Activated B cell treated with CpG ODN at 0.5 μM for 24 hours (primary cell): ENCODE measurements at regions not wholly inside any gene's neighbourhood (a gene's known extent, or its start where the extent isn't known, plus 50 kb on each side); places are given as distances from the start of the nearest gene placed in this dataset.

Source experiments
- ATAC-seq: fragments of 200-7000 bp; cut with Tn5 transposase; one replicate; pipeline ENCODE4 v1.10.0; 2021; ENCODE audit warnings: low read depth, mild to moderate bottlenecking, moderate library complexity
- CTCF ChIA-PET: fragments of 350-600 bp; sonication (Branson Sonifier 250); formaldehyde crosslinking; loops from one replicate; lab custom pipeline; 2021; ENCODE audit warnings: antibody characterized with exemption; lab: Charles Lee
- POLR2A ChIA-PET: fragments of 350-600 bp; sonication (Branson Sonifier 250); formaldehyde crosslinking; loops from one replicate; lab custom pipeline; 2021; ENCODE audit warnings: antibody characterized with exemption; lab: Charles Lee
- DNase-seq: peaks from one replicate; pipeline ENCODE4 v3.0.0; 2022
- H3K27ac Mint-ChIP-seq: one replicate; pipeline ENCODE4 v1.8.0; 2020; ENCODE audit warnings: mixed read lengths
- H3K27me3 Mint-ChIP-seq: one replicate; pipeline ENCODE4 v1.8.0; 2021; ENCODE audit warnings: mixed read lengths
- H3K36me3 Mint-ChIP-seq: one replicate; pipeline ENCODE4 v1.8.0; 2021; ENCODE audit warnings: low read depth, mixed read lengths
- H3K4me1 Mint-ChIP-seq: one replicate; pipeline ENCODE4 v1.8.0; 2021; ENCODE audit warnings: mixed read lengths
- H3K4me3 Mint-ChIP-seq: one replicate; pipeline ENCODE4 v1.8.0; 2020; ENCODE audit warnings: mild to moderate bottlenecking, mixed read lengths
- H3K9me3 Mint-ChIP-seq: one replicate; pipeline ENCODE4 v1.8.0; 2020; ENCODE audit warnings: mixed read lengths
- CTCF ChIP-seq: fragments of 200-600 bp; IDR thresholded peaks from one replicate; pipeline ENCODE4 v1.8.0; 2022; ENCODE audit warnings: antibody characterized with exemption, mild to moderate bottlenecking
- intact Hi-C: fragments of 100-400 bp; cut with micrococcal nuclease; formaldehyde crosslinking; loops from one replicate; pipeline ENCODE4 v1.15.1; 2024

GRCh38 chr9:82920154-82920553 is 142.8 kb downstream of the RASEF start:
- intact Hi-C loops = no loop called here
- ATAC-seq (no peak), DNase-seq (no peak)
- no peaks in the 10 kb centered on the region for H3K27me3 Mint-ChIP-seq
- no peak overlapping the region for H3K27ac Mint-ChIP-seq
- TF ChIP-seq CTCF = no peak
- peaks cover 14% of the 10 kb centered on the region for H3K9me3 Mint-ChIP-seq
- H3K4me1 Mint-ChIP-seq = no peaks in the 10 kb centered on the region
- H3K36me3 Mint-ChIP-seq = no peaks in the 10 kb centered on the region
- no peak overlapping the region for H3K4me3 Mint-ChIP-seq
- CTCF ChIA-PET = no interaction called here
- POLR2A ChIA-PET = no interaction called here

DNA sequence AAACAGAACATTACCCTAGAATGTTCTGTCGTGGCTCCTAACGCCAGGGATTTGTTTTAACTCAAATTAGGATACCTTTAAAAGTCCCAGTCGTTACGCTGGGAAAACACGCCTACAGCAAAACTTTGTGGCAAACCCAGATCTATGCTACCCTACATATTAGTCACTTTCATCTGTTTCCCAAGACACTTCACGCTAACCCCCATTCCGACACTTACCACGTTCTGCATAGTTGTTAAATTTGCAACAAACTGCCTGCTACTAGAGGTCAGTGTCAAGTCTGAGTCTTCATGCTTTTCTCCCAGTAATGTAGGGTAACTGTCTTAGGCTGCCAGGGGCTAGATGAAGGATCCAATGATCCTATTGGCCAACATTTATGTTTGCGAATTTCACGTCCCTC is 140.3 kb downstream of the RASEF start:
- CTCF ChIA-PET = no interaction called here

GRCh38 chr9:82923092-82923911 is 139.6 kb downstream of the RASEF start:
- ChIA-PET CTCF (no interaction called here), POLR2A (no interaction called here)
- Mint-ChIP-seq H3K36me3 (no peaks in the 10 kb centered on the region), H3K9me3 (no peaks in the 10 kb centered on the region), H3K4me1 (no peaks in the 10 kb centered on the region), H3K27me3 (no peaks in the 10 kb centered on the region), H3K4me3 (no peak overlapping the region), H3K27ac (no peak overlapping the region)
- no peak for DNase-seq
- no peak for TF ChIP-seq CTCF
- ATAC-seq = no peak
- intact Hi-C loops = no loop called here

More for the DNA sequence above, 140.3 kb downstream of the RASEF start:
- Mint-ChIP-seq H3K27me3 (no peaks in the 10 kb centered on the region), H3K36me3 (no peaks in the 10 kb centered on the region), H3K27ac (no peak overlapping the region), H3K4me1 (no peaks in the 10 kb centered on the region), H3K9me3 (no peaks in the 10 kb centered on the region), H3K4me3 (no peak overlapping the region)
- intact Hi-C loops = no loop called here
- ATAC-seq (no peak), DNase-seq (no peak)
- POLR2A ChIA-PET = no interaction called here
- no peak for TF ChIP-seq CTCF

GRCh38 chr9:82923912-82924605 is 138.9 kb downstream of the RASEF start:
- no peaks in the 10 kb centered on the region for H3K4me1 Mint-ChIP-seq
- no peaks in the 10 kb centered on the region for H3K27me3 Mint-ChIP-seq
- ChIA-PET CTCF (no interaction called here), POLR2A (no interaction called here)
- no peaks in the 10 kb centered on the region for H3K9me3 Mint-ChIP-seq
- no peaks in the 10 kb centered on the region for H3K36me3 Mint-ChIP-seq
- no peak overlapping the region for H3K27ac Mint-ChIP-seq
- intact Hi-C loops = no loop called here
- no peak for TF ChIP-seq CTCF
- no peak for DNase-seq
- no peak overlapping the region for H3K4me3 Mint-ChIP-seq
- no peak for ATAC-seq
